ENCODE measurements at regions not wholly inside any gene's neighbourhood (a gene's known extent, or its start where the extent isn't known, plus 50 kb on each side); places are given as distances from the start of the nearest gene placed in this dataset.
"Not testable (repeated sequence)": the region's sequence is repeated elsewhere in the genome, so short reads cannot be mapped to it uniquely, and the experiment has no call there.

- no peak for DNase-seq (ENCODE audit: low read depth)
Observed at GRCh38 chr3:30458376-30459171, 147.8 kb upstream of the TGFBR2 start.

GRCh38 chr3:30461311-30461710 lies 145.1 kb upstream of the TGFBR2 start:
- no peak for DNase-seq (ENCODE audit: low read depth)

- no peak for DNase-seq (ENCODE audit: low read depth)
Observed at GRCh38 chr3:30462721-30463470, 143.5 kb upstream of the TGFBR2 start.

- DNase-seq (ENCODE audit: low read depth) = no peak
Observed at GRCh38 chr3:30464381-30464780, 142.0 kb upstream of the TGFBR2 start.

GRCh38 chr3:30465454-30465853 lies 140.9 kb upstream of the TGFBR2 start:
- no peak for DNase-seq (ENCODE audit: low read depth)

GRCh38 chr3:30467596-30468238 lies 138.7 kb upstream of the TGFBR2 start:
- DNase-seq (ENCODE audit: low read depth) = no peak

GRCh38 chr3:30469133-30469532 lies 137.3 kb upstream of the TGFBR2 start:
- DNase-seq (ENCODE audit: low read depth) = no peak

GRCh38 chr3:30470496-30470895 lies 135.9 kb upstream of the TGFBR2 start:
- no peak for DNase-seq (ENCODE audit: low read depth)

- DNase-seq (ENCODE audit: low read depth) = no peak
Observed at GRCh38 chr3:30471066-30471465, 135.3 kb upstream of the TGFBR2 start.

GRCh38 chr3:30471796-30472489 lies 134.5 kb upstream of the TGFBR2 start:
- DNase-seq (ENCODE audit: low read depth) = no peak

- peak; percentile 78 for DNase-seq (ENCODE audit: low read depth)
Observed at GRCh38 chr3:30473374-30474051, 132.9 kb upstream of the TGFBR2 start.

GRCh38 chr3:30474371-30474770 lies 132.0 kb upstream of the TGFBR2 start:
- no peak for DNase-seq (ENCODE audit: low read depth)

GRCh38 chr3:30475038-30475808 lies 131.2 kb upstream of the TGFBR2 start:
- DNase-seq (ENCODE audit: low read depth) = peak; percentile 40

GRCh38 chr3:30475809-30476178 lies 130.6 kb upstream of the TGFBR2 start:
- no peak for DNase-seq (ENCODE audit: low read depth)

GRCh38 chr3:30476368-30477084 lies 129.9 kb upstream of the TGFBR2 start:
- peak; percentile 50 for DNase-seq (ENCODE audit: low read depth)

- no peak for DNase-seq (ENCODE audit: low read depth)
Observed at GRCh38 chr3:30477149-30477921, 129.1 kb upstream of the TGFBR2 start.

- not testable (repeated sequence) for DNase-seq (ENCODE audit: low read depth)
Observed at GRCh38 chr3:30479737-30480136, 126.7 kb upstream of the TGFBR2 start.

- DNase-seq (ENCODE audit: low read depth) = not testable (repeated sequence)
Observed at GRCh38 chr3:30480156-30480555, 126.2 kb upstream of the TGFBR2 start.

GRCh38 chr3:30480587-30480986 lies 125.8 kb upstream of the TGFBR2 start:
- no peak for DNase-seq (ENCODE audit: low read depth)
